ENCODE measurements at regions not wholly inside any gene's neighbourhood (a gene's known extent, or its start where the extent isn't known, plus 50 kb on each side); places are given as distances from the start of the nearest gene placed in this dataset.

DNA sequence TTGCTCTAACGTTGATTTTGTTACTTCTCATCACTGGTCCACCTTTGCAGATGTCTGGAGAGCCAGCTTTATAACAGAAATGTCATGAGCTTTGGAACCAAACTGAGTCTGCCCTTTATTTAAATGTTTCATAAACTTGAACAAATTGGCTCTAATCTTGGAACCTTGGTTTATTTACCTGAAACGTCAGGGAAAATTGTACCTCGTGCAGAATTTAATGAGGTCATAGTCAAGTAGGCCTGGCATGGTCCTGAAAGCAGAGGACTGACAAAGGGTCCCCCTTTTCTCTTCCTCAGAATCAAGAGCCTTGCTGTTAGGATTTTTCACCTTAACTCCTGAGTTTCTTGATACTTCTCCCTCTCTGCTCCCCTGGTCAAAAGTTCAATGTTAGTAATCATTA, 828.0 kb downstream of the GRID1 start:
- no peaks in the 10 kb centered on the region for H3K27me3 Mint-ChIP-seq (ENCODE audit: low read depth)
- TF ChIP-seq, protein P1, sequence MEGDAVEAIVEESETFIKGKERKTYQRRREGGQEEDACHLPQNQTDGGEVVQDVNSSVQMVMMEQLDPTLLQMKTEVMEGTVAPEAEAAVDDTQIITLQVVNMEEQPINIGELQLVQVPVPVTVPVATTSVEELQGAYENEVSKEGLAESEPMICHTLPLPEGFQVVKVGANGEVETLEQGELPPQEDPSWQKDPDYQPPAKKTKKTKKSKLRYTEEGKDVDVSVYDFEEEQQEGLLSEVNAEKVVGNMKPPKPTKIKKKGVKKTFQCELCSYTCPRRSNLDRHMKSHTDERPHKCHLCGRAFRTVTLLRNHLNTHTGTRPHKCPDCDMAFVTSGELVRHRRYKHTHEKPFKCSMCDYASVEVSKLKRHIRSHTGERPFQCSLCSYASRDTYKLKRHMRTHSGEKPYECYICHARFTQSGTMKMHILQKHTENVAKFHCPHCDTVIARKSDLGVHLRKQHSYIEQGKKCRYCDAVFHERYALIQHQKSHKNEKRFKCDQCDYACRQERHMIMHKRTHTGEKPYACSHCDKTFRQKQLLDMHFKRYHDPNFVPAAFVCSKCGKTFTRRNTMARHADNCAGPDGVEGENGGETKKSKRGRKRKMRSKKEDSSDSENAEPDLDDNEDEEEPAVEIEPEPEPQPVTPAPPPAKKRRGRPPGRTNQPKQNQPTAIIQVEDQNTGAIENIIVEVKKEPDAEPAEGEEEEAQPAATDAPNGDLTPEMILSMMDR (IDR thresholded peaks at IDR 0.05; ENCODE audit: unreplicated experiment in 3 of 3): no peak
- no peak overlapping the region for H3K4me3 Mint-ChIP-seq
- H3K36me3 Mint-ChIP-seq (ENCODE audit: low read depth): no peaks in the 10 kb centered on the region
- no peak overlapping the region for H3K27ac Mint-ChIP-seq
- H3K4me1 Mint-ChIP-seq: peaks cover 6% of the 10 kb centered on the region
- no peaks in the 10 kb centered on the region for H3K9me3 Mint-ChIP-seq

DNA sequence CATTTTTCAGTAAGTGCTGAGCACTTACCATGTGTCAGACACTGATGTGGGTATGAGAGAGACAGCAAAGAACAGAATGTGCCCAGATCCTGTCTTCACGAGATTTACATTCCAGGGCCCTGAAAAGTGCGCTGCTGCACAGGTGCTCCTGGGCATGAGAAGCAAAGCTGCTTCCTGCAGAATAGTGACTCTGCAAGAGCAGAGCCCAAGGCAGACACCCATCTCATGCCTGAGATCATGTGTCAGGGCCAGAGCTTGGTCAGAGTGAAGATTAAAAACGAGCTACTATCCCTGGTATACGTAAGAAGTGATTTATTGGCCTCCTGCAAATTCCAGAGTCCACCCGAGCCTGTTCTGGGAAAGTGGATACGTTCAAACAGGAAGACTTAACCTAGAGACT, 824.4 kb downstream of the GRID1 start:
- no peaks in the 10 kb centered on the region for H3K36me3 Mint-ChIP-seq (ENCODE audit: low read depth)
- H3K27me3 Mint-ChIP-seq (ENCODE audit: low read depth): no peaks in the 10 kb centered on the region
- no peak overlapping the region for H3K27ac Mint-ChIP-seq
- H3K4me3 Mint-ChIP-seq: no peak overlapping the region
- peaks cover 6% of the 10 kb centered on the region for H3K4me1 Mint-ChIP-seq
- no peaks in the 10 kb centered on the region for H3K9me3 Mint-ChIP-seq
- TF ChIP-seq, protein P1 (IDR thresholded peaks at IDR 0.05; ENCODE audit: unreplicated experiment in 3 of 3): no peak

DNA sequence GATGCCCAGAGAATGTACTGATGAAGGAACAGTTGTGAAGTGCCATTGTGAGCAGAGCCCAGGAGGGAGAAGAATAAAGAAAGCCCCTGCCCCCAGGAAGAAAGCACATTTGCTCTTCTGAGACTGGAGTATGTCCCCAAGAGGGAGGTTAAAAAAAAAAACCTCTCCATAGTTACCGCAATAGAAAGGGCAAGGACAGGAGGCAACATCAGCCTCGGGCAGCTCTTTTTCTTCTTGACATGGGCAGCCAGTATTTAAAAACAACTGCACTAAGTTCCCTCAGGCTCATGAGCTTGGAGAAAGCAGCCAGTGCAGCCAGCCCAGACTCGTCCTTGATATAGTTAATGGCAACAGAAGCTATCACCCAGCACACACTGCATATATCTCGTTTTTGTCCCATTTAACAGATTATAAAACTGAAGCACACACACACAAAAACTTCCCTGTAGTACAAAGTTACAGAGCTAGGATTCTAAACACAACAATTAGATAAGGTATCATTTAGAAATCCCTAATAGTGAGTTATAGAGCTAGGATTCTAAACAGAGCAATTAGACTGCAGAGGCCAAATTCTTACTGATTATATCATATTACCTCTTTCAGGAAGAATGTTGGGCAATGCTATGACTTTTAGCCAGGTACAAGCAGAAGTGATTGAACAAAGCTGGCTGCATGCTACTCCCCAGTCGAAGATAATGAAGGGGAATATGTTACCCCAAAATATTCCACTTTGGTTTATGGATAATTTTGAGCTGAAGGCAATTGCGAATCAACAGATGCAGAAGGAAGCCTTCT, 823.5 kb downstream of the GRID1 start:
- Mint-ChIP-seq H3K27ac (no peak overlapping the region), H3K4me1 (peaks cover 6% of the 10 kb centered on the region), H3K36me3 (ENCODE audit: low read depth) (no peaks in the 10 kb centered on the region), H3K27me3 (ENCODE audit: low read depth) (no peaks in the 10 kb centered on the region), H3K9me3 (no peaks in the 10 kb centered on the region), H3K4me3 (no peak overlapping the region)
- TF ChIP-seq, protein P1 (IDR thresholded peaks at IDR 0.05; ENCODE audit: unreplicated experiment in 3 of 3): no peak

DNA sequence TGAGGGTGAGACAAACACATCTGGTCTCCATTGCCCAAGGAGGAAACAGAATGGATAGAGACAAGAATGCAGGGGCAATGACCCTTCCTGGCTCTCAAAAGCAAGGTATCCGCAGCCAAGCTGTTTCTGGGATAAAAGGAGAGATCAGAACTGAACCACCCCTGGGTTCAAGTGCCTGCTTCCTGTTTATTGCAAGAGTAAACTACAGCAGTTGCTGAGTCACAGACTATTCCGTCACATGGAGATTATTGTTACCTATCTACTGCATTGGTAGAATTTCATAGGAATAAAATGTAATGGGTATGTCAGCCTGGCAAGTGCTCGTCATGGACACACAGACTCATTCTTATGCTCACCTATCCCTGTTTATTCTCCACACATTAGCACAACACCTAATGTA, 821.6 kb downstream of the GRID1 start:
- Mint-ChIP-seq H3K4me1 (peaks cover 6% of the 10 kb centered on the region), H3K36me3 (ENCODE audit: low read depth) (no peaks in the 10 kb centered on the region), H3K9me3 (no peaks in the 10 kb centered on the region), H3K4me3 (no peak overlapping the region), H3K27me3 (ENCODE audit: low read depth) (no peaks in the 10 kb centered on the region), H3K27ac (no peak overlapping the region)
- TF ChIP-seq, protein P1 (IDR thresholded peaks at IDR 0.05; ENCODE audit: unreplicated experiment in 3 of 3): no peak

DNA sequence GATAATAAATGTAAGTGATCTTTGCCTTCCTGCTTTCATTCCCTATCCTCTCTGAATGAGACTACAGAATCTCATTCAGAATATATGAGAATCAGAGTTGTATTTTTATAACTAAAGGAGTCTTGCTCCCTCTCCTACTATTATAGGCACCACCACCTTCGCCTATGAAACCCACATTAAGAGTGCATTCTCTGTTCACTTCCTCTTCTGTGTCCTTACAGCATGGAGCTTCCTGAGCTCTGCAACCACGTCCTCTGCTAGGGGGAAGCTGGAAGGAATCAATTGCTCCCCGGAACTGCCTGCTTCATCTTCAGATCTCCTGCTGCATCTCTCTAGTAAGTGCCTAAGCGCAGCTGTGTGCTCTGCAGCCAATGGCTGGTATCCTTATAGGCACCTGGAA, 820.7 kb downstream of the GRID1 start:
- no peak overlapping the region for H3K4me3 Mint-ChIP-seq
- no peaks in the 10 kb centered on the region for H3K36me3 Mint-ChIP-seq (ENCODE audit: low read depth)
- TF ChIP-seq, protein P1 (IDR thresholded peaks at IDR 0.05; ENCODE audit: unreplicated experiment in 3 of 3): no peak
- H3K4me1 Mint-ChIP-seq: peaks cover 6% of the 10 kb centered on the region
- H3K27ac Mint-ChIP-seq: no peak overlapping the region
- H3K9me3 Mint-ChIP-seq: no peaks in the 10 kb centered on the region
- no peaks in the 10 kb centered on the region for H3K27me3 Mint-ChIP-seq (ENCODE audit: low read depth)

DNA sequence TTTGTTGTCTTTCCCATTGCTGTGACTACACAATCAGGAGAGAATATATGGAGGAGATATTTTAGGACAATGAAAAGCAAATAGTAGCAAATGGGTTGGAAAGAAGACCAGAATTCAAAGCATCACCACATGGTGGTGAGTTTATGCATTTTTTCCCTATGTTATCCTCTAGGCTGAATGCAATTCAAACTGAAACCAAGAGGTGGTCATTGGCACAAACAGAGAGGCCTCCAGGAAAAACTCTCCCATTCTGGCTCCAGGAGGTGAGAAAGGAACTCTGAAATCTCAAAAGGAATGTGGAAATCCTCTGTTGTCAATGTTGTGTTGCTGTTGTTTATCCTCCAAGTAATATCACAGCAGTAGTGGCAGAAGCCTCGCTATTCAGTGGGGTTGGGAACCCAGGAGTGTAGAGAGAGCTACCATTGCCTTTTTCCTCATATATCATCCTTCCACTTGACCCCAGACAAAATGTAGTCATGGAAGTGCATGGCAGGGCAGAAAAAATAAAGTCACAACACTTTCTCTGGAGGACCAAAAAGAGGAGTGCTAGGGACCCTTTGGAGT, 819.1 kb downstream of the GRID1 start:
- no peak overlapping the region for H3K27ac Mint-ChIP-seq
- TF ChIP-seq, protein P1 (IDR thresholded peaks at IDR 0.05; ENCODE audit: unreplicated experiment in 3 of 3): no peak
- H3K27me3 Mint-ChIP-seq (ENCODE audit: low read depth): no peaks in the 10 kb centered on the region
- H3K4me1 Mint-ChIP-seq: peaks cover under 1% of the 10 kb centered on the region
- no peaks in the 10 kb centered on the region for H3K36me3 Mint-ChIP-seq (ENCODE audit: low read depth)
- H3K4me3 Mint-ChIP-seq: no peak overlapping the region
- H3K9me3 Mint-ChIP-seq: no peaks in the 10 kb centered on the region
